Non-pigmented ciliary epithelial cell (primary cell): ENCODE measurements at regions not wholly inside any gene's neighbourhood (a gene's known extent, or its start where the extent isn't known, plus 50 kb on each side); places are given as distances from the start of the nearest gene placed in this dataset.
"Not testable (repeated sequence)": the region's sequence is repeated elsewhere in the genome, so short reads cannot be mapped to it uniquely, and the experiment has no call there.

ENCODE experiments used
- DNase-seq: peaks from one replicate; pipeline ENCODE4 v3.0.0-alpha.2; 2010; ENCODE audit warnings: low read depth

DNA sequence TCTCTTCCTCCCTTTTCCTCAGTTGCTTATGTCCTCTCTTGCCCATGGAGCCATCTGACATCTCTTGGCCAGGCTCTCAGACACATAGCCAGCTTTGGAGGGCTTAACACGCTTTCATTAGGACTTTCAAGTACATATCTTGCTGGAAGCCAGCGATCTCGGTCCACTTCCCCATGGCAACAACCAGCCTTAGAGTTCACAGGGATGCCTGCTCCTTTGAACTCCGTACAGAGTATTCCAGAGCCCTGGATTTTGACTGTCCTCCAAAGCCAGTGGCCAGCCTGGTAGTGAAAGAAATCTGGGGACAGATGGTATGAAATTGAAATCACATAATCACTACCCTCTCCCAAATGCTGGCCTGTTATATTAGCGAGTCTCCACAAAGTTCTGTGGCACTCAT, 370.5 kb upstream of the NPVF start:
- no peak for DNase-seq

- DNase-seq, result no peak
Observed at GRCh38 chr7:25600262-25600920, 372.1 kb upstream of the NPVF start.

- DNase-seq, result not testable (repeated sequence)
Observed at GRCh38 chr7:25602730-25603426, 374.6 kb upstream of the NPVF start.

DNA sequence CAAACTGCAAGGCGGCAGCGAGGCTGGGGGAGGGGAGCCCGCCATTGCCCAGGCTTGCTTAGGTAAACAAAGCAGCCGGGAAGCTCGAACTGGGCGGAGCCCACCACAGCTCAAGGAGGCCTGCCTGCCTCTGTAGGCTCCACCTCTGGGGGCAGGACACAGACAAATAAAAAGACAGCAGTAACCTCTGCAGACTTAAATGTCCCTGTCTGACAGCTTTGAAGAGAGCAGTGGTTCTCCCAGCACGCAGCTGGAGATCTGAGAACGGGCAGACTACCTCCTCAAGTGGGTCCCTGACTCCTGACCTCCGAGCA, 375.1 kb upstream of the NPVF start:
- not testable (repeated sequence) for DNase-seq

- no peak for DNase-seq
Observed at GRCh38 chr7:25611196-25611595, 382.9 kb upstream of the NPVF start.

GRCh38 chr7:25613912-25614311, 385.6 kb upstream of the NPVF start:
- DNase-seq, result no peak

GRCh38 chr7:25614415-25614814, 386.1 kb upstream of the NPVF start:
- no peak for DNase-seq

DNA sequence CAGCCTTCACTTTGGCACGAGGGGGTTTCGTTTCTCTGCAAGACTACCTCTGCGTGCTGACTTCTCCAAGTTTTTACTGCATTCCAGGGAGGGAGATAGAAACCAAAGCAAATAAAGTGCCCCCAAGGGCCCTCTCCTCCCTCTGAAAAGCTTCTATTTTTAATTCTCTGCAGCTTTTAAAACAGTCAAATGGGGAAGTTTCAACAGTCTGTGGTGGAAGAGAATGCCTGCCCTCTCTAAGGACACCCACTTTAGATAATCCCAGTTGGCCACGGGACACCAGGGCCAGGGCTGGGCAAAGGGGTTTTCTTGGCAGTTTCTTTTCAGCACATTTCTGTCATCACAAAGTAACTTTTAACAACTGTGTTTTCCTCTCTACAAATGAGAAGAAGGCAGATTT, 386.7 kb upstream of the NPVF start:
- no peak for DNase-seq

DNA sequence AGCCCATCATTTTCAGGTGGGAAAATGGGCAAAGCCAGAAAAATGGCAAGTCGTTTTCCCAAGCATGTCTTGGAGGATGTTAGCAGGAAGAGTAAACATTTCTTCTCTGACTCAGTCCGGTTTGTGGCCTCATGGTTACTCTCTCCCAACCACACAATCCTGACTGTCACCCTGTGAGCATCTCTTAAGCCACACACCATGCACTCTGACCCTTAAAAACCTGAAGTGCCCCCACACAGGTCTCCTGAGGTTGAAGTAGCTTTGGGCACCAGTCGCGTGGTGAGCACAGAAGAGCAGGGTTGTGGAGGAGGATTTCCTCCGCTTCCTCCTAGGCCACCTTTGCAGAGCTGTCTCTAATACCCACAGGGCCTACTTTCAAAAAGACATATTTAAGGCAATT, 387.3 kb upstream of the NPVF start:
- no peak for DNase-seq

- DNase-seq, result no peak
Observed at GRCh38 chr7:25617214-25617613, 388.9 kb upstream of the NPVF start.

DNA sequence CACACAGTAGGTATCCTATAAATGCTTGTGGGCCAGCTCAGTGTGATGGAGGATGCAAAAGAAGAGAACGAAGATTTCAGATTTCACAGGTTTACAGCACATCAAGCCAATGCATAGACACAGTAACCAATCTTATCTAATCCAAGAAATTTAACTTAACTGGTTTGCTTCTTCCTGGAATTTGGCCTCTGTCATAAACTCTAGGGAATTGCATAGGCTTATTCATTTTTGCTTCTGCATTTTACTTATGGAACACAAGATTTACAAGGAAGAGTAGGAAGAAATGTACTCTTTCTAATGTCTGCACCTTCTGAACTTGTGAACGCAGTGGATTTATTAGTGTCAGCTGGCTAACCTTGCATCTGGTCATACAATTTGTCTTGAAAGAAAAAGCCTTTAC, 389.4 kb upstream of the NPVF start:
- DNase-seq, result no peak

DNA sequence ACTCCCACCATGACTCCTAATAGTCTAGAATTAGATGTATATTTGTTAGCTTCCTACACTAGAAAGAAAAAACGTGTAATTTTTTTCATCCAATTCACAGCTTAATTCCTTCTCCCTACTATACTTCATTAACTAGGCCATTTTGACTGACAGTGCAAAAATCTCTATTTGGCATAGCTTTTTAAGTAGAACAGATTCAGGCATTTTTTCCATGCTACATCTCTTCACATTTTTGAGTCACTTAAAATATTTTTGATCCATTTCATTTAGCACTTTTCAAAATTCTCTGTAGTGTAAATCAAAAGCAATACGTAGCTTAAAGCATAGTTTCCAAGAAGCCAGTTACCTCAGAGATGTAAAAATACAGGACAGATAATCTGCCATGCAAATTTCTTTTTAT, 391.1 kb upstream of the NPVF start:
- DNase-seq, result no peak

DNA sequence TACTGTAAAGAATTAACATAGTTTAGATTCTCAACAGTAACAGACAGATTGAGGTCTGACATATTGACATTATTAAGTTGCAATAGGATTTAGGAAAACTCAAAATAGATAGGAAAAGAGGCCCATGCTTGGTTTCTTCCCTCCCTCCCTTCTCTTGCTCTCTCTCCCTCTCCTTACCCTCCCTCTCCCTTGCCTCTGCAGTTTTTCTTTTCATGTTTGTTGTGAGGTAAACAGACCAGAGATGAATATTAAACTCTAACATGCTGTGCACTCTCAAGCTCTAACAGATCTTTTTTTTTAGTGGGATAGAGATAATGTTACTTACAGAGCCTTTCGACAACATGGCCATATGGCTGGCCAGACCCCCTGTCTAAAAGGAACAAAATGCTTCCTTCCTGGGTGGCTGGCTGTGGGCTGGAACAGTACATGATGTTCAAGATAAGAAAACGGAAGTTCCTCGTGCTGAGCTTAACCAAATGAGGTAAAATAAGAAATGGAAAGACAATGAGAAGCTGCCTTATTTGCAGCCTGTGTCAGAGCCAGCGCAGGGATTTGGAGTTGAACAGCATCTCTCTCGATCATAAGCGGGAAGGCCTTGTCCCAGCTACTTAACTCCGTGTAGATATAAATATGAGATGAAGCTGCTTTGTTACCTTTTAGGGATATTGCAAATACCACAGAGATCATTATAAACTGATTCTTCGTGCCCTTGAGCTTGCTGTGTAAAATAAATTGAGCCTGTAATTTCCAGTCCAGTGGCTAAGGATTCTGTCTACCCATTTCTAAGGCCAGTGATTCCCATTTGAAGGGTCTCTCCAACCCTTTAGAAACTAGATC, 391.9 kb upstream of the NPVF start:
- DNase-seq, result no peak

DNA sequence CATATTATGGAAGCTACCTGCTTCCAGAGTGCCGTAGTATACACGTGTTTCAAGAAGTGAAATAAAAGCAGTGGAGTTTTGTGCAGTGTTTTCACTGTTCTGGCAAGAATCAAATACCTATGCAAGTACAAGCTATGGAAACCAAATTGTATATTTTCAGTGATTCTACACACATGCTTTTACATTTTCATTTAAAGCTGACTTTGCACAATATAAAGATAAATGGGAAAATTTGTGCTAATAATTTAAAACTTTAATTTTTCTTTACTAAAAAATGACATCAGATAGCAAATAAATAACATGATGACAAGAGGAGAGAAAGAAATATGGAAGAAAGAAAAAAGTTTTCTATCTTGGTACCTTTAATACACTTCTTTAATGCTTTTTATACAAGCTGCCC, 393.7 kb upstream of the NPVF start:
- no peak for DNase-seq

GRCh38 chr7:25622695-25623094, 394.4 kb upstream of the NPVF start:
- DNase-seq, result no peak

- no peak for DNase-seq
Observed at GRCh38 chr7:25624051-25624450, 395.8 kb upstream of the NPVF start.

- DNase-seq, result no peak
Observed at GRCh38 chr7:25624833-25625232, 396.5 kb upstream of the NPVF start.

DNA sequence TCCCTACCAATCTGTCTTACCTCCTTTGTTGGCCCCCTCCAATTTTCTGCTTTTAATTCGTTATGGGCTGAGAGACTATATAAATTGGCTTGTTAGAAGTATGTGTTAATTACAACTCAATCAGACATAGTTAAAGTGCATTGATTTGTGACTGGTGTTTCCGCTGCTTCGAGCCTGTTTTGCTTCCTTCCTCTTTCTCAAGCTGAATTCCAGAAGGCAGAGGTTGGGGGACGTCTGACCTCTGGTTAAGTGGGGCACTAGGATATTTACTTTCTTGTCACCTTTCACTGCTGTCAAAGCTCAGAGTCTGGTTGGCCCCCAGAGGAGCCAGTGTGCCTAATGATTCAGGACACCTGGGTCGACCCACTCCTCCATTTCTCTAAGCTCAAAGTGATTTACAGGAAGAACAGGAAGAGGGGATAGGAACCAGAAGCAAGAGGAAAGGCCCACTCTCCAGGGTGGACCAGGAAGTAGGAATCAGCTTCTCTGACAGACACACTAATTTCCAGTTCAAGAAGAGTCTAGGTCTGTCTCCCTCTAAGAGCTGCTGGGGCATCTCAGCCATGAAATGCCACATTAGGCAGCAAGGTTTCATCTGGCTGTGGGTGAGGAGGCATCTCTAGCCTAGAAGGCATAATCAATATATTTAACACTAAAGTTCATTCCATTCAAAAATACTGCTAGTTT, 397.2 kb upstream of the NPVF start:
- no peak for DNase-seq

DNA sequence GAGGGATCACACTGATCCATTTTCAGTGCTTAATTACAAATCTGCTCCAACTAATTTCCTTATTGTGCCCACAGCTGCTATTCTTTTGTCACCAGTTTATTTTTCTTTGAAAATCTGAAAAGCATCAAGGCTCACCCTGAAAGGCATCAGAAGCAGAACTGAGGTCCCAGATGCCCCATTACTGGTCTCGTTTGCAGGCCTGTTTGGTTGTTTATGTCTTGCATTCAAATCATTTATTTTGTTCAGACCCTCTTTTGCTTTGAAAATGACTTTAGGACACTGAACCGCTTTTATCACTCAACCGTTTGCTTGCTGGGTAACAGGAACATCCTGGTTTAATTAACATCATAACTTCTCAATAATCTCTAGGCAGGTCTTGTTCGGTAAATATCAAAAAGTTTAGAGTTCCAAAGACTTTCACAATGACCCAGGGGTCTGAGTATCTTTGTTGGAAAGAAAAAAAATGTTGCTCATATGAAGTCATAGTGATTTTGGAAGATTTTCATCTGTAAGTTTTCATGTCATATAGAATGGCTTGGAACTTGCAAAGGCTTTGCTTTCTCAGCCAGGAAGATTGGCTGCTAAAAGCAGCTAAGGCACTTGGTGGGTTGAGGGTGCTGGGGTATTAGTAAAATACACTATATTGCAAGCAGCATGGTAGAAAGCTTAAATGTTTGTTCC, 398.3 kb upstream of the NPVF start:
- no peak for DNase-seq

GRCh38 chr7:25628446-25628845, 400.2 kb upstream of the NPVF start:
- DNase-seq, result no peak

DNA sequence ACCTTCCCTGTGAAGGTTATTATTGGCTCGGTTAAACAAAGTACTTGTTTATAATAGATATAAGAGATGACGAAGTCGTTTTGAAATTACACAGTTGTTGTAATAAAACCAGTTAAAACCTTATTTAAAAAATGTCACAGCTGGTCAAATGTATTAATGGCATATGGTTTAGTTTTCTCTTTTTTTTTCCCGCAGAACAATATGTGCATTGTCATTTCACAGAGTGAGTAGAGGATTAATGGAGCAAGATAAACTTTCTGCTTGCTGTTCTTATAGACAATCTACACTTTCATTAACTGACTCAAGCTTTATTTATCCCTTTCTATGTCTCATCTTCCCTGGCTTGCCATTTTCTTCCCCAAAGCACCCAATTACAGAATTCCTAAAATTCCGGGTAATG, 404.3 kb upstream of the NPVF start:
- DNase-seq, result no peak

GRCh38 chr7:25633426-25634036, 405.2 kb upstream of the NPVF start:
- DNase-seq, result no peak
